GM12873 (cell line): ENCODE measurements at regions not wholly inside any gene's neighbourhood (a gene's known extent, or its start where the extent isn't known, plus 50 kb on each side); places are given as distances from the start of the nearest gene placed in this dataset.

Experiments used
- CTCF ChIP-seq: IDR thresholded peaks from 2 replicates; pipeline ENCODE4 v1.5.1; 2012; ENCODE audit warnings: low read depth, mild to moderate bottlenecking, moderate library complexity, low read length, control low read depth; ENCODE audit not compliant: insufficient read depth; ENCODE audit errors: missing control alignments

- no peak for TF ChIP-seq CTCF
These were observed 467.4 kb upstream of the SEMA6A start for GRCh38 chr5:117041926-117042595.

GRCh38 chr5:117039035-117039434 is 464.4 kb upstream of the SEMA6A start:
- no peak for TF ChIP-seq CTCF

GRCh38 chr5:117027384-117027783 is 452.8 kb upstream of the SEMA6A start:
- TF ChIP-seq CTCF, result no peak

GRCh38 chr5:117020999-117021398 is 446.4 kb upstream of the SEMA6A start:
- no peak for TF ChIP-seq CTCF

GRCh38 chr5:117013280-117013877 is 438.8 kb upstream of the SEMA6A start:
- no peak for TF ChIP-seq CTCF

- no peak for TF ChIP-seq CTCF
These were observed 436.0 kb upstream of the SEMA6A start for GRCh38 chr5:117010574-117010973.

GRCh38 chr5:116998024-116998423 is 423.4 kb upstream of the SEMA6A start:
- TF ChIP-seq CTCF, result no peak
